ENCODE measurements at regions not wholly inside any gene's neighbourhood (a gene's known extent, or its start where the extent isn't known, plus 50 kb on each side); places are given as distances from the start of the nearest gene placed in this dataset.

GRCh38 chr14:41000350-41000749 is 606.3 kb upstream of the LRFN5 start:
- TF ChIP-seq CTCF (IDR thresholded peaks at IDR 0.05 in 2 of 3, conservative IDR thresholded peaks at IDR 0.05 in 1 of 3; ENCODE audit: borderline replicate concordance in 1 of 3, insufficient read depth in 1 of 3, low read depth in 2 of 3, low read length in 2 of 3) (no peak), CEBPB (IDR thresholded peaks at IDR 0.05; ENCODE audit: low read depth) (no peak), MAX (IDR thresholded peaks at IDR 0.05) (no peak), YY1 (IDR thresholded peaks at IDR 0.05; ENCODE audit: extremely low read depth, insufficient replicate concordance, low read depth, low read length) (no peak)
